K562 (cell line): ENCODE measurements at regions not wholly inside any gene's neighbourhood (a gene's known extent, or its start where the extent isn't known, plus 50 kb on each side); places are given as distances from the start of the nearest gene placed in this dataset.

Experiments
- ATAC-seq: fragments of 200-7000 bp; cut with Tn5 transposase; 3 replicates; pipeline ENCODE4 v1.9.1; 2020; ENCODE audit warnings: moderate library complexity
- BruUV-seq: library from RNA; stranded (reverse); fragments of 400-500 nt; replicated peaks from 2 replicates; lab custom pipeline; 2021; lab: Mats Ljungman, UMichigan
- CTCF ChIA-PET: fragments of 300-600 bp; formaldehyde crosslinking; extraction: SDS; loops from one replicate; lab custom pipeline; 2021; ENCODE audit warnings: low intra/inter-chr PET ratio; lab: Yijun Ruan, JAX
- POLR2A ChIA-PET: fragments of 300-600, 350-650 bp; sonication (Branson Sonifier 250); formaldehyde crosslinking; extraction: SDS; loops from one replicate; lab custom pipeline; 2021; ENCODE audit warnings: antibody characterized with exemption, inconsistent platforms; lab: Yijun Ruan, JAX
- DNase-seq, 4 experiments: peaks; one replicate each; pipeline versions ENCODE4 v3.0.0 to v3.0.0-alpha.2; 2011 to 2018; ENCODE audit warnings: low spot score in 3 of 4, mixed read lengths in 3 of 4; ENCODE audit errors: extremely low read depth in 1 of 4
- FAIRE-seq: peaks from 2 replicates; lab custom pipeline; 2011; peaks lifted over from hg19 to GRCh38; lab: Jason Lieb, UNC
- H2AFZ ChIP-seq: 2 replicates; pipeline ENCODE4 v1.6.0; 2011; ENCODE audit warnings: low read depth, low read length, control low read depth, inconsistent platforms
- H3K27ac ChIP-seq: fragments of 200-600 bp; 3 replicates; pipeline ENCODE4 v1.8.0; 2011; ENCODE audit warnings: low read depth, mild to moderate bottlenecking, control low read depth, inconsistent platforms, low read length, moderate library complexity, mixed read lengths; ENCODE audit errors: extremely low read depth
- H3K27me3 ChIP-seq, 2 experiments: fragments of 300-600 bp in 1 of 2; 2 replicates in 1 of 2; 3 replicates in 1 of 2; pipeline versions ENCODE4 v1.6.0 to v1.8.0; 2011; ENCODE audit warnings: inconsistent platforms in 2 of 2, low read length in 2 of 2, mild to moderate bottlenecking in 1 of 2, mixed read lengths in 1 of 2, moderate library complexity in 1 of 2; ENCODE audit not compliant: control insufficient read depth in 2 of 2, insufficient read depth in 2 of 2
- H3K36me3 ChIP-seq: fragments of 300-600 bp; 3 replicates; pipeline ENCODE4 v1.8.0; 2011; ENCODE audit warnings: mild to moderate bottlenecking, low read length, inconsistent platforms; ENCODE audit not compliant: control insufficient read depth, insufficient read depth
- H3K4me1 ChIP-seq, 2 experiments: fragments of 200-600 bp in 1 of 2; replicated peaks in 1 of 2; 2 replicates in 1 of 2; 3 replicates in 1 of 2; pipeline versions ENCODE4 v1.5.1 to v1.8.0; 2011; ENCODE audit warnings: inconsistent platforms in 2 of 2, low read length in 2 of 2, mild to moderate bottlenecking in 1 of 2, mixed read lengths in 1 of 2, moderate library complexity in 1 of 2; ENCODE audit not compliant: control insufficient read depth in 2 of 2, insufficient read depth in 2 of 2
- H3K4me2 ChIP-seq: 2 replicates; pipeline ENCODE4 v1.6.1; 2011; ENCODE audit warnings: low read length, control low read depth, inconsistent platforms, mixed read lengths; ENCODE audit not compliant: insufficient read depth
- H3K4me3 ChIP-seq: fragments of 200-600 bp; sonication (generic), shearing (Covaris generic); 2 replicates; pipeline ENCODE4 v1.5.1; 2016; ENCODE audit warnings: control low read depth, inconsistent platforms
- H3K79me2 ChIP-seq: fragments of 200-600 bp; 3 replicates; pipeline ENCODE4 v1.8.0; 2011; ENCODE audit warnings: low read length, inconsistent platforms; ENCODE audit not compliant: control insufficient read depth, insufficient read depth
- H3K9ac ChIP-seq, 2 experiments: 2 replicates each; pipeline versions ENCODE4 v1.6.0 to v1.6.1; 2011; ENCODE audit warnings: low read depth in 2 of 2, low read length in 2 of 2, control low read depth in 1 of 2, inconsistent platforms in 1 of 2, mild to moderate bottlenecking in 1 of 2, mixed read lengths in 1 of 2; ENCODE audit not compliant: insufficient read depth in 1 of 2
- H3K9me1 ChIP-seq: one replicate; pipeline ENCODE4 v1.6.0; 2011; ENCODE audit warnings: inconsistent platforms, mild to moderate bottlenecking, low read length, moderate library complexity; ENCODE audit not compliant: control insufficient read depth, insufficient read depth
- H3K9me3 ChIP-seq: replicated peaks from 2 replicates; pipeline ENCODE4 v1.5.1; 2011; ENCODE audit warnings: low read depth, low read length, inconsistent platforms; ENCODE audit not compliant: control insufficient read depth, insufficient read depth
- H4K20me1 ChIP-seq: replicated peaks from 2 replicates; pipeline ENCODE4 v1.6.1; 2011; ENCODE audit warnings: low read length, inconsistent platforms, mixed read lengths; ENCODE audit not compliant: control insufficient read depth, insufficient read depth
- ATF1 ChIP-seq, 2 experiments: fragments of 450-650 bp in 1 of 2; IDR thresholded peaks; 2 replicates each; pipeline ENCODE4 v1.6.1; 2016; ENCODE audit warnings: missing compliant biosample characterization in 1 of 2, missing genetic modification characterization in 1 of 2
- DPF2 ChIP-seq: fragments of 450-650 bp; IDR thresholded peaks from 2 replicates; pipeline ENCODE4 v1.6.1; 2016
- PBX2 ChIP-seq, 2 experiments: IDR thresholded peaks in 1 of 2; conservative IDR thresholded peaks in 1 of 2; 2 replicates each; pipeline ENCODE4 v1.6.1; 2016; ENCODE audit warnings: low read depth in 2 of 2, mild to moderate bottlenecking in 1 of 2, missing compliant biosample characterization in 1 of 2, missing genetic modification characterization in 1 of 2, moderate library complexity in 1 of 2
- PTRF ChIP-seq: fragments of 450-650 bp; IDR thresholded peaks from 2 replicates; pipeline ENCODE4 v1.6.1; 2016; ENCODE audit warnings: mild to moderate bottlenecking, missing genetic modification characterization, missing compliant biosample characterization
- RBM39 ChIP-seq: fragments of 200-400 bp; formaldehyde crosslinking; optimal IDR thresholded peaks from 2 replicates; pipeline ENCODE3; 2018; ENCODE audit warnings: low read depth, low read length
- ZNF764 ChIP-seq: fragments of 250-450 bp; sonication (Bioruptor Pico); IDR thresholded peaks from 2 replicates; pipeline ENCODE4 v1.4.0; 2020; ENCODE audit warnings: low read depth, mild to moderate bottlenecking, moderate library complexity
- WGBS: fragments of 100-300 bp; shearing (Covaris generic); methylation state at CpG from one replicate; pipeline ENCODE4 v1.1.6; 2016; ENCODE audit warnings: low coverage, mixed read lengths; ENCODE audit not compliant: insufficient coverage; ENCODE audit errors: missing lambda C conversion rate; 5-methylcytosine and 5-hydroxymethylcytosine counted together
- in situ Hi-C: fragments of 300-500 bp; cut with MboI; formaldehyde crosslinking; loops from 4 replicates; pipeline ENCODE4 v1.15.0; 2018; ENCODE audit warnings: inconsistent platforms, mixed read lengths
- intact Hi-C: fragments of 100-400 bp; cut with micrococcal nuclease; formaldehyde crosslinking; loops from 2 replicates; pipeline ENCODE4 v1.14.2; 2022

GRCh38 chr2:58720770-58721697 is 479.9 kb upstream of the FANCL start (continued):
- no peak for TF ChIP-seq PBX2 (CRISPR knock-in tag; IDR thresholded peaks at IDR 0.05; ENCODE audit: low read depth)
- 0 out of 2 replicates have a peak, but pooled peaks have one; percentile 19 for TF ChIP-seq PBX2 (tag; conservative IDR thresholded peaks at IDR 0.05; ENCODE audit: low read depth)
- no peak for TF ChIP-seq ATF1 (CRISPR knock-in tag; IDR thresholded peaks at IDR 0.05)
- TF ChIP-seq ATF1 (tag; IDR thresholded peaks at IDR 0.05): peak; percentile 76

GRCh38 chr2:58720033-58720769 is 479.1 kb upstream of the FANCL start:
- no TSS peak for BruUV-seq
- ChIA-PET CTCF (no interaction called here), POLR2A (interaction anchor here (0.9 to 2.0 kb wide), 4 partner anchors 9 to 479 kb away, joined by 3 to 5 read pairs (median 4); partner anchors contain the start of gene FANCL)
- 20% methylated on average over 3 of the region's 3 CpGs for WGBS
- Histone ChIP-seq H2AFZ (peak overlapping the region; percentile 70), H4K20me1 (no peaks in the 10 kb centered on the region), H3K79me2 (no peaks in the 10 kb centered on the region), H3K4me3 (no peak overlapping the region), H3K36me3 (no peaks in the 10 kb centered on the region), H3K4me1 (peaks cover 0 to 8% of the 10 kb centered on the region in 2 experiments; a peak in 2 of 5 replicates), H3K9me1 (no peaks in the 10 kb centered on the region), H3K9me3 (no peaks in the 10 kb centered on the region), H3K9ac (no peak overlapping the region), H3K27me3 (no peaks in the 10 kb centered on the region), H3K27ac (peak overlapping the region; percentile 37; the same call in 2 of the 3 replicates), H3K4me2 (0 out of 2 replicates have a peak overlapping the region, but pooled peaks have one; percentile 5)
- ATAC-seq (peak; percentile 55), FAIRE-seq (no peak), DNase-seq (no peak)
- in situ Hi-C loops: no loop called here
- intact Hi-C loops: no loop called here
- TF ChIP-seq RBM39: no peak
- TF ChIP-seq ZNF764: no peak
- no peak for TF ChIP-seq DPF2
- no peak for TF ChIP-seq PTRF
